MCF 10A (cell line): ENCODE measurements at regions not wholly inside any gene's neighbourhood (a gene's known extent, or its start where the extent isn't known, plus 50 kb on each side); places are given as distances from the start of the nearest gene placed in this dataset.

Experiments used
- BruUV-seq: library from RNA; stranded (reverse); fragments of 400-500 nt; replicated peaks from 2 replicates; lab custom pipeline; 2021; lab: Mats Ljungman, UMichigan
- CTCF ChIA-PET: fragments of 300-600 bp; sonication (Branson Sonifier 250); formaldehyde crosslinking; extraction: SDS; loops from one replicate; lab custom pipeline; 2021; ENCODE audit warnings: antibody characterized with exemption, inconsistent platforms; lab: Yijun Ruan, JAX
- POLR2A ChIA-PET: fragments of 300-600, 350-650 bp; sonication (Branson Sonifier 250); formaldehyde crosslinking; extraction: SDS; loops from one replicate; lab custom pipeline; 2020; ENCODE audit warnings: antibody characterized with exemption, inconsistent platforms; lab: Yijun Ruan, JAX
- DNase-seq: peaks from one replicate; pipeline ENCODE4 v3.0.0-alpha.2; 2018; ENCODE audit not compliant: unreplicated experiment
- H3K27ac Mint-ChIP-seq: one replicate; pipeline ENCODE4 v1.8.0; 2022; ENCODE audit warnings: mild to moderate bottlenecking, low read depth, mixed read lengths; ENCODE audit not compliant: unreplicated experiment
- H3K27me3 Mint-ChIP-seq: one replicate; pipeline ENCODE4 v1.8.0; 2022; ENCODE audit warnings: mixed read lengths; ENCODE audit not compliant: insufficient read depth, unreplicated experiment
- H3K36me3 Mint-ChIP-seq: one replicate; pipeline ENCODE4 v1.8.0; 2022; ENCODE audit warnings: mild to moderate bottlenecking, moderate library complexity, mixed read lengths; ENCODE audit not compliant: insufficient read depth, unreplicated experiment
- H3K4me1 Mint-ChIP-seq: one replicate; pipeline ENCODE4 v1.8.0; 2022; ENCODE audit warnings: mixed read lengths; ENCODE audit not compliant: insufficient read depth, unreplicated experiment
- H3K4me3 Mint-ChIP-seq: one replicate; pipeline ENCODE4 v1.8.0; 2022; ENCODE audit warnings: mild to moderate bottlenecking, moderate library complexity, mixed read lengths; ENCODE audit not compliant: unreplicated experiment
- H3K9me3 Mint-ChIP-seq: one replicate; pipeline ENCODE4 v1.8.0; 2022; ENCODE audit warnings: mixed read lengths; ENCODE audit not compliant: unreplicated experiment
- intact Hi-C: fragments of 100-400 bp; cut with micrococcal nuclease; formaldehyde crosslinking; loops from 2 replicates; pipeline ENCODE4 v1.14.1; 2022
- TF ChIP-seq, protein P1 (sequence below): fragments of 200-600 bp; IDR thresholded peaks from one replicate; pipeline ENCODE4 v1.8.0; 2022; ENCODE audit warnings: antibody characterized with exemption, mild to moderate bottlenecking; ENCODE audit not compliant: unreplicated experiment

DNA sequence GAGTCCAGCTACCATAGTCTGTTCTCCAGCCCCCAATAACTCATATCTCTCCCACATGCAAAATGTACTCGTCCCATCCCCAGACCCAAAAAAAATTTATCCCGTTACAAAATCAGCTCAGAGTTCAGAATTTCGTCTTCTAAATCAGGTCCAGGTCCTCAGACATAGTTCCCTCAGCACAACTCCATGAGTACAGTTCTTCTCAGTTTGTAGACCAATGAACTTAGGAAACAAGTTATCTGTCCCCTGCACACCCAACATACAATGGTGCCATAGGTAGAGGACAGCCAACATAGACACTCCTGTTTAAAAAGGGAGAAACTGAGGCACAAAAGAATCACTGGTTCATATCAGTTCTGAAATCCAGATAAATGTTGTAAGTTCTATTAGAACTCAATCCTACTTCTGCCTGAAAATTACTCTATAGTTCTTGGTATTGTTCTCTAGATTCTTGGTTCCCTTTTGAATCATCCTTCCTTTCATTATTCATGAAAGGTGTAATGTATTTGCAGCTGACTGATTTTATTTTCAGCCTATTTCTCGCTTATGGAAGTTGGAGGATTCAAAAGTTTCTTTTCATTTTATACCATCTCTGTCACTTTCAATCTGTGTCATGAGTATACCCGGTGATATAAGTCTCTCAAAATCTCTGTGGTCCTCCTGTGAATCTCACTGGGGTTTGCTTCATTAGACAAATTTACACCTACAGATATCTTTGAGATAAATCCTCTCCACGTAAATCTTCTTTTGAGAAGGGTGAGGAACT, 75.8 kb upstream of the TSPAN2 start:
- H3K27ac Mint-ChIP-seq: no peak overlapping the region
- no peak overlapping the region for H3K4me3 Mint-ChIP-seq
- TF ChIP-seq, protein P1, sequence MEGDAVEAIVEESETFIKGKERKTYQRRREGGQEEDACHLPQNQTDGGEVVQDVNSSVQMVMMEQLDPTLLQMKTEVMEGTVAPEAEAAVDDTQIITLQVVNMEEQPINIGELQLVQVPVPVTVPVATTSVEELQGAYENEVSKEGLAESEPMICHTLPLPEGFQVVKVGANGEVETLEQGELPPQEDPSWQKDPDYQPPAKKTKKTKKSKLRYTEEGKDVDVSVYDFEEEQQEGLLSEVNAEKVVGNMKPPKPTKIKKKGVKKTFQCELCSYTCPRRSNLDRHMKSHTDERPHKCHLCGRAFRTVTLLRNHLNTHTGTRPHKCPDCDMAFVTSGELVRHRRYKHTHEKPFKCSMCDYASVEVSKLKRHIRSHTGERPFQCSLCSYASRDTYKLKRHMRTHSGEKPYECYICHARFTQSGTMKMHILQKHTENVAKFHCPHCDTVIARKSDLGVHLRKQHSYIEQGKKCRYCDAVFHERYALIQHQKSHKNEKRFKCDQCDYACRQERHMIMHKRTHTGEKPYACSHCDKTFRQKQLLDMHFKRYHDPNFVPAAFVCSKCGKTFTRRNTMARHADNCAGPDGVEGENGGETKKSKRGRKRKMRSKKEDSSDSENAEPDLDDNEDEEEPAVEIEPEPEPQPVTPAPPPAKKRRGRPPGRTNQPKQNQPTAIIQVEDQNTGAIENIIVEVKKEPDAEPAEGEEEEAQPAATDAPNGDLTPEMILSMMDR: no peak
- H3K9me3 Mint-ChIP-seq: peaks cover 14% of the 10 kb centered on the region
- peaks cover 5% of the 10 kb centered on the region for H3K36me3 Mint-ChIP-seq
- BruUV-seq: no TSS peak
- intact Hi-C loops: loop anchor here (5.0 kb wide), 1 partner anchor 92 kb away; no protein-coding TSS in a partner anchor
- H3K27me3 Mint-ChIP-seq: no peaks in the 10 kb centered on the region
- POLR2A ChIA-PET: interaction anchor here (1.2 kb wide), 2 partner anchors 46 to 168 kb away, joined by 3 to 4 read pairs; no protein-coding TSS in a partner anchor
- H3K4me1 Mint-ChIP-seq: peaks cover 34% of the 10 kb centered on the region
- CTCF ChIA-PET: interaction anchor here (0.6 to 1.7 kb wide), 7 partner anchors 7 to 816 kb away, joined by 3 to 5 read pairs (median 3); no protein-coding TSS in a partner anchor
- no peak for DNase-seq

DNA sequence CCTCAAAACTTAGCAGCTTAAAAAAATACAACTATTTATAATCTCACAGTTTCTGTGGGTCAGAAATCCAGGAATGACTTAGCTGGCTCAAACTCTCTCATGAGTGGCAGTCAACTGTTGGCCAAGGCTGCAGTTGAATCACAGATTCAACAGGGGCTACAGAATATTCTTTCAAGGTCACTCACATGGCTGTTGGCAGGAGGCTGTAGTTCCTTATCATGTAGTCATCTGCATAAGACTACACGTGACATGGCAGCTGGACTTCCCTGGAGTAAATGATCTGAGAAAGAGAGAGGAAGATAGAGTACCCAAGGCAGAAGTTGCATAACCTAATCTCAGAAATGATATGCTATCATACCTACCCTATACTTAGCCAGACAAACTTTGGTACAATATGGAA, 75.2 kb upstream of the TSPAN2 start:
- Mint-ChIP-seq H3K9me3 (peaks cover 14% of the 10 kb centered on the region), H3K27me3 (no peaks in the 10 kb centered on the region), H3K4me3 (no peak overlapping the region), H3K36me3 (no peaks in the 10 kb centered on the region), H3K27ac (no peak overlapping the region), H3K4me1 (peaks cover 28% of the 10 kb centered on the region)
- intact Hi-C loops: no loop called here
- POLR2A ChIA-PET: no interaction called here
- BruUV-seq: no TSS peak
- TF ChIP-seq, protein P1: no peak
- CTCF ChIA-PET: interaction anchor here (0.6 to 0.9 kb wide), 4 partner anchors 8 to 293 kb away, joined by 3 to 4 read pairs (median 3); no protein-coding TSS in a partner anchor
- DNase-seq: no peak

DNA sequence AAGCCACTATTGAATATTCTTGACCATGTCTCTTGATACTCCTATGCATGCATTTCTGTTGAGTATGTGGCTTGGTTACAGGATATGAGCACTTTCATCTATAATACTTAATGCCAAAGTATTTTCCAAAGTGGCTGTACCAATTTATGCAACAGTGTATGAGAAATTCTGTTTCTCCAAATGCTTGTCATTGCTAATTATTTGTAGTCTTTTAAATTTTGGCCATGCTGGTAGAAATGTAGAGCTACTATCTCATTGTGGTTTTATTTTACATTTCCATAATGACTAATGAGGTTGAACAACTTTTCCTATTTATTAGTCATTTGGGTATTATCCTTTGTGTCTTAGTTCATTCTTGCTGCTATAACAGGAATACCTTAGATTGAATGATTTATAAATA, 71.4 kb upstream of the TSPAN2 start:
- ChIA-PET POLR2A (no interaction called here), CTCF (no interaction called here)
- BruUV-seq: no TSS peak
- Mint-ChIP-seq H3K4me1 (peaks cover 22% of the 10 kb centered on the region), H3K27me3 (no peaks in the 10 kb centered on the region), H3K27ac (no peak overlapping the region), H3K9me3 (peaks cover 8% of the 10 kb centered on the region), H3K4me3 (no peak overlapping the region), H3K36me3 (no peaks in the 10 kb centered on the region)
- no peak for DNase-seq
- intact Hi-C loops: no loop called here
- TF ChIP-seq, protein P1: no peak

DNA sequence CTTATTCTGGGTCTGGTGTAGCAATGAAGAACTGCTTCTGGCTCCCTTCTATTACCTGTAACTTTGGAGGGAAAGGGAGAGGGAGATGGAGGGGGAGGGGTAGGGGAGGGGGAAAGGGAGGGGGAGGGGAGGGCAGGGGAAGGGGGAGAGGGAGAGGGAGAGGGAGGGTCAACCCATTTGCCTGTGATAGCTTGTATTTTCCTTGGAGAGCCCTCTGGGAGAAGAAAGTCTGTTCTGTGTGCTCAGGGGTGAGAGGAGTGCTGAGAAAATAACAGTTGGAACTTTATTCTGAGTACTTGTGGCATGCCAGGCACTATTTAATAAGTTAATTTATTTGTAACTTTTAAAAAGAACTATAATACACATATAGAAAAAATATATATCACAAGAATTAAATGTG, 70.7 kb upstream of the TSPAN2 start:
- intact Hi-C loops: no loop called here
- Mint-ChIP-seq H3K36me3 (no peaks in the 10 kb centered on the region), H3K9me3 (peaks cover 5% of the 10 kb centered on the region), H3K27ac (no peak overlapping the region), H3K4me1 (peaks cover 22% of the 10 kb centered on the region), H3K4me3 (no peak overlapping the region), H3K27me3 (no peaks in the 10 kb centered on the region)
- DNase-seq: no peak
- no TSS peak for BruUV-seq
- POLR2A ChIA-PET: no interaction called here
- CTCF ChIA-PET: interaction anchor here (3.7 kb wide), 1 partner anchor 20 kb away, joined by 27 read pairs; no protein-coding TSS in a partner anchor
- TF ChIP-seq, protein P1: no peak
